ENCODE measurements at regions not wholly inside any gene's neighbourhood (a gene's known extent, or its start where the extent isn't known, plus 50 kb on each side); places are given as distances from the start of the nearest gene placed in this dataset.
"Not testable (repeated sequence)": the region's sequence is repeated elsewhere in the genome, so short reads cannot be mapped to it uniquely, and the experiment has no call there.

DNA sequence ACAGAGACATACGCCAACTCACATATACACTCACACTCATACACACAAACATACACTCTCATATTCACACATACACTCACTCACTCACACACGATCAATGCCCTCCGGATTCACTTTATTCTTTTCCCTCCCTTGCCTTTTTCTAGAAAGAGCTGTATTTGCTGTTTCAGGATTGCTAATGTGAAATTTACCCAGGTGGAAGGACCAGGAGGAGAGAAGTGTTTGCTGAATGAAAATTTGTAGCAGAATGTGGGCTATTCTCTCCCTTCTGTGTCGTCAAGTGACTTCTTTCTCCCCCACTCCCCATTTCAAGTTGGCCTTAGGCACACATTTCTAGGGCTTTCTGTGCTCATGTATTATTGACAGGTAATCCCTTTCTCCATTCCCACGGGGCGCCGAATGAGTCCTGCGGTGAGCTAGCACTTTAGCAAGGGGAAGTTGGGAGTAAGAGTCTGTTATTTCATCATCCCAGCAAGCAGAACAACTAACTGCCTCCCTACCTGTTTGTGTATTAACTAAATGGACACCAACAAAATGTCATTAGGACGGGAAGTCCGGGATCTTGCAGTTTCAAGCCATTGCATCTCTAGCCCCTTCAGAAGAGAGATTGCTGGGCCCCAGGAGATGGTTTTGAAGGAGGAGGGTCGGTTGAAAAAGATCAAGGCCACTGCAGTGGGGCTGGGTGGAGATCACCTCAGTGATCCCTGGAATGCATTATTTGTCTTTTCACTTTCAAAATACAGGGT lies 97.1 kb upstream of the TAF11L2 start:
- no peak for DNase-seq (ENCODE audit: low read depth)

DNA sequence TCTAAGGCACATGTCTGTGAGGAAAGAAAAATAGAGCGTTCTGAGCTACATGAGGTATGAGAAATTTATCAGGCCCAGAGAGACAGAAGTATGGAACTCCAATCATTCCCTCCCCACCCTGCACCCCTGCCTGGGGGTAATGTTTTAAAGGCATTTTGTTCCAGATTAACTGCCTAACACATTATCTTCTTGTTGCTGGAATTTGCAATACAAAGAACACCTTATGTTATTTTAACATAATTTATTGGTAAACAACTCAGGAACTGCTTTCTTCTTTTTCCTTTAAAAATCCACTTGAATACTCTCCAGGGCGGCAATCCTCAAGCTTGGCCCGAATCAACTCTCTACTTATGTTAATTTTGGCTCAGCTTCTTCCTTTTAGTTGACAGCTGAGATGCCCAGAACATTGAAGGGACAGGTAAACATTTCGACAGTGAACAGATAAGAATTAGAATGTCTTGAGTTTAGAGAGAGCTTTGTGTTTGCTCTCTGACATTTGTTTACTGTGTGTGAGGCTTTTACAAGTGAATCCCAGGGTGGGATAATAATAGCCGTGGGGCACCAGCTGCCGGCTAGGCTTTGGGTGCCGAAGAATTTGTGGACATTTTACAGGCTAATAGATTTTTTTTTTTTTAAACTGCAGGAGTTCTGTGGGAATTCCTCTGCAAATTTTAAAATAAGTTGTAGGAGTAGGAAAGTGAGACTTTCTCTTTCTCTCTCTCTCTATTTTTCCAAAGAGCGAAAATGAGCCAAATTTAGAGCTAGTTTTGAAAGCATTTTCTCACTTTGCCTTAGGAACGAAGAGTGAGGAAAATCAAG lies 96.4 kb upstream of the TAF11L2 start:
- DNase-seq (ENCODE audit: low read depth) = no peak

DNA sequence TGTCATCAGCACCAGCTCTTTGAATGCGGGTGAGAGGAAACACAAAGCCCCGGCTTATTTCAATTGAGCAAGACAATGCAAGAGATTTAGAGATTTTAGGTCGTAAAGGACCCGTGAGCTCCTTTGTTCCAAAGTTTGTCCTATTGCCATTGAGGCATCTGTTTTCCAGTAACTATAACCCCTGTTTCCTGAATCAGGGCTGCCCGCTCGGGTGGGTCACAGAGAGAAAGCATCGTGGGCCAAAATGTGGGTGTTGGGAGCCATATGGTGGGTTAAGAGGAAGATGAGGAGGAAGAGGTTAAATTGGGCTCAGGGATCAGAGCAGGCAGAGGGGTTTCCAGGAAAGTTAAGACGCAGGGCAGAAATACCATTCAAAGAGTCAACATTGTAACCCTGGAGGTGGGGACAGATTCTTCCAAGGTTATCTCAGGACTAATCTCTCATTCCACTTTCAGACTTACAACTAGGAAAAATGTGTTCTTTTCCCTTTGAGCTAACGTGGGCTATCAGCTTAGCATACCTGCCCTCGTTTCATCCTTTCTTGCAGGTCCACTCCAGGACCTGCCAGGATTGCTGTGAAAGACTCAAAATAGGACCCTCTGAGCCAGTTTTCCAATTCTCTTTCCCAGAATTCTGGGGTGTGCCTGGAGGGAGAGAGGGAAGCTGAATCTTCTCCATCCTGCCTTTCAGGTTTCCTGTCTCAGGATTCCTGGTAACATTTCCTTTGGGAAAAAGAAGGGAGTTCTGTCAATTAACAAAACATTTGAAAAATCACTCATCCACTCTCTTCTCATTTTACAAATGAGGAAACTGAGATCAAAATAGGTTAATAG lies 95.5 kb upstream of the TAF11L2 start:
- DNase-seq (ENCODE audit: low read depth) = no peak

DNA sequence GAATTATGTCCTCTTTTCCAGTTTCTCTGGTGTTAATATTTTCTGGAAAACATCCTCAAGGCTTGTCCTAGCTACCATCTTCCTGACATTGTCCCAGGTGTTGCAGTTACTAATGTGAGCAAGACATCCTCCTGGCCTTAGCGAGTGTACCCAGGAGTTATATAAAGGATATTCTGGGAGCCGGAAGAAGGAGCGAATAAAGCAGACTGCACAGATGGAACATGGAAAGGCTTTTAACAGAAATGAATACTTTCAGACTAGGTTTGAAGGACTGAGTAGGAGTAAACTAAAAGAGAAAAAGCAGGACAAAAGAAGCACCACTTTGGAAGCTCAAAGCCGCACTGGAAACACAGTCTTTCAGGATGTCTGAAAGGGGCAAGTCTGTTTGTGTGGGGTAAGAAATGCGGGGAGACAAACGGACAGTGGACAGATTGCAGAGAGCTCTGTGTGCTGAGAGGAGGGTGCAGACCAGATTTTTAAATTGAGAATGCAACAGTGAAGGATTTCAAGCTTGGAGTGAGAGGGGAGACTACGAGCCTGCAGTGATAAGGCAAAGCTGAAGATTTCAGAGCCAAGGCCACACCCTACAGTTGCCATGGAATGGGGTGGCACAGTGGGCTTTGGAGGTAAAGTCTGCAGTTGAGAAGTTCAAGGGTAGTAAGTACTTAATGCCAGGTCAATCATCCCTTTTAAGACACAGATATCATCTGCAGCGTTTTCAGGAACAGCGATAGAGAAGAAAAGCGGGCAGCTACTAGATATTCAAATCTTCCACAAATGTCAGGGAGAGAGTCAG lies 94.1 kb upstream of the TAF11L2 start:
- no peak for DNase-seq (ENCODE audit: low read depth)

DNA sequence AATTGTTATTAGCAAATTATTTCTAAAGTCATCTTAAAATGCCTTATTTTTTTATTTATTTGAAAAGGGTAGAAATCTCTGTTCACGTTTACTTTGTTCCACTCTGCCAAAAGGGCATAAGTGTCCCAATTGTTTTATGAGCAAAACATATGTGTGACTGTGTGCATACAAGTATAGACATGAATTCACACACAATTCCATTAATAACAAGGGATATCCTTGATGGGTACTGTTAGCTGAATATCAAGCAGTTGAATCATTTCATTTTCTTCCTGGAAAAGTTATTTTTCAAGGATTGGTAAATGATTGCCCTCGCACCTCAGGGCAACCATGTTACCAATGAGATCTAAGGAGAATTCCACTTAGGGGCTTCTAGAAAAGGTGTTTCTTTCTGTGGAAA lies 92.1 kb upstream of the TAF11L2 start:
- DNase-seq (ENCODE audit: low read depth) = no peak

DNA sequence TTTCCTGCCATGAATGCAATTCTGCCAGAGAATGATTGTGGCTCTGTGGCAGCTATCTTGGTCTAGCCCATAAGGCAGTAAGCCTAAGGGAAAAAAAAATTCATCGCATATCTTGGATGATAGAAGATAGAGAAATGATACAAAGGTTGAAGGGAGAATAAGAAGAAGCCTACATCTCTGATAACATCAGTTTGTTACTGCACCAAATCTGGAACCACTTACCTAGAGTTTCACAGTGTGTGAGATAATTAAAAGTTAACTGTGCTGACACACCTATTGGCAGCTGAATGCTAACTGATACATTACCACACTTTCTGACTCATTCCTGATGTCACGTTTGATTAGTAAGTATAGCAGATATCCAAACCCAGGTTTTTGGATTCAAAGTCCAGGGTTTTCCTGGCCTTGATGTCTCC lies 91.6 kb upstream of the TAF11L2 start:
- DNase-seq (ENCODE audit: low read depth) = no peak

DNA sequence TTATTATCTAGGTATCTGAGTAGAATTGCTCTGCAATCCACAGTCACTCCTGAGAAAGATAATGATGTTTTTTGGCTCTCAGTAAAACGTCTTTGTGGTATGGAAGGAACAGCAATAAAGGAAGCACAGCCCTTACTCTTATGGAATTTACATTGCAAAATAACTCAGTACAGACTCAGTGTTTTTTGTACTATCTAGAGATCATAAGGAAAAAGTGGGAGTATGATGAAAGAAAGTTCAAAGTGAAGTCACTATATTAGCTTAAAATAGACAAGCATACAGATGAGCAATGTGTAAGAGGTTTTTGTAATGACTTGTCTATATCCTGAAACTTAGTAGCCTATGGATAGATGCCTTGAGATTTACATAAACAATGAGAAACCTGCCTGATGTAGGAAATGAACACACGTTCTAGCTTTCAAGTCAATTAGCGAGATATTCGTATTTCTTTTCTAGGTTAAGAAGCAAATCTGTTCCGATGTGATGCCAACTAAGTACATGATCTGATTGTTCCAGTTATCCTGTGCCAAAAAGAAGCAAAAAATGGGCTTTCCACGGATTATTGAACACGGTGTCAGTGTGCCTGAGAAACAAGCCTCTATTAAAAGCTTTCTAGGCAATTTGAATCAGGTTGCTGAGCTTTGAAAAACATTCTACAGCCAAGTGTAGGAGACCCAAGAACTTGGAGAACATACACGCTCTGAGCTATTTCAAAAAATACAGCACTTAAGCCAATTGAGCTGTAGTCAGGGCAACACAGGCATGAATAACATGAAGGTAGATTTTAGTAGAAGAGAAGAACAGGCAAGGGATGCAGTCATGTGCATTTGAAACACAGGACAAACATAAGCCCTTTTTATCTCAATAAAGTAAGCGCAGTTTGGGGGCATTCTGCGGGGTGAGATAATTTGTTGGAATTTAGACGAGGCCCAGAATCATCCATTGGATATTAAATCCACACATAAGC lies 86.3 kb upstream of the TAF11L2 start:
- DNase-seq (ENCODE audit: low read depth) = no peak

DNA sequence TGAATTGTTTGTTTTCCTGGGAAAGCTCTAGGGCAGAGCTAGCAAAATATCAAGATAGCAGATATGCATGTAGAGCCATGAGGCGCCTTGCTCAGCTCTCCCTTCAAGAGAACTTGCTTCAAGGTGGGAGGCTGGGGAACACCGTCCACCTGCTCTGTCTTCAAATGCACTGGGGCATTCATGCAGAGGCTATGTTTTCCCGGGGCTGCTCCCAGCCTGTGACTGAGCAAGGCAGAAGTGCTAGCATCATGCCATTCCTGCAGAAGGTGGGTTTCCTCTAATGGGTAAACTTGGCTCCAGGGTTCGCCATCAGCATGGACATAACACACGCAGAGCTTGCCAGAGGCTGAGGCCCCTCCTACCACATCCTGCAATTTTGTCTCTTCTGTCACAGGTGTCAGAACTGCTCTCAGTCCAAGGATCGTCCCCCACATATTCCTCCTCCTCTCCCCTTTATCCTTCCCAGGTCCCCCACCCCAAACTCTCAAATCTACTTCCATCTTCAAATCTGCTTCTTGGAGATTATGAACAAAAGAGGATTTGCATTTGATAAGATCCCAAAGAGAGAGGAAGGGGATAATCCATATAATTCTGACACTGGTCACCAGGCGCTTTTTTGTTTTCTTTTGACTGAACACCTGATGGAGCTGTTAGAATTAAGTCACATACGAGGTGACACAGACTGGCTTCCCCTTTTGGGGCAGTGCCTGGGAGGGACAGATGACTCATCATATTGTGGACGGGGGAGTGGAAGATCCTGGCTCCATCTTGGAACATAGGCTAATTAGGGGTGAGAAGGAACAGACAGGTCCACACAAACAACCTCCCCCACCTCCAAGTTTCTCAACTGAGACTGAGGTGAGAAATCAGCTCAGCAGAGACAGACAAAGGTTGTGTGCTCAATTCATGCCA lies 85.0 kb upstream of the TAF11L2 start:
- DNase-seq (ENCODE audit: low read depth) = no peak

DNA sequence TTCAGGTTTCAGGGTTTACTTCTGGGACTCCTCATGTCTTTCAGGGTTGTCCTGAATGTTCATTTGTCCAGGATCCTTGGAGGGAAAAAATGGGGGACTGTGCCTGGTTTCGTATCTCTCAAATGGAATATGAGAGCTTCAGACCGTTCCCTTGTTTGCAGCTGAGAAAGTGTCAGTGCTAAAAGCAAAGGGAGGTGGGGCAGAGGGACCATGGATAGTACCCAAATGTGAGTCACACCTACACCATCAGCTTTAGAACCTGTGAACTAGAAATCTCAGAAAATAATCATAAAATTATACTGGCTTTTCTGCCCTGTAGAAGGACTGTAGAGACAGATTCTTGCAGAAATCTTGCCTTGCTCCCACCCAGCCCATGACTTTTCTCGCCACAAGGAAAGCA lies 84.3 kb upstream of the TAF11L2 start:
- no peak for DNase-seq (ENCODE audit: low read depth)

DNA sequence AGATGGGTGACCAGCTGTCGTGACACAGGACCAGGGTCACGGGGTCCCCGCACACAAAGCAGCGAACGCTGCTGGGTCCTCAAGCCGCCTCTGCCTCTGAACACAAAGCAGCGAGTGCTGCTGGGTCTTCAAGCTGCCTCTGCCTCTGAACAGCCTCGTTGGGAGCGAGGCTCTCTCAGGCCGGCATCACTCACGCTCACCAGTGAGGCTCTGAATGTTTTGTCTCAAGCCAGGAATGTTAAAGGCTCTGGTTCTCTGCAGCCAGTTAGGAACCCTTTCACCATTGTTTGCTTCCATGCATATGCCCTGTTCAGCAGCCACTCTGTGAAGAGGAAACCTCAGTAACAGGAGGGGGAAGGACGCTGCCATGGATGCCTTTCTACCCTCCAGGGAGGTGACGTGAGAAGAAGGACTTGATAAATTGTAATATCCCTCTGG lies 82.7 kb upstream of the TAF11L2 start:
- DNase-seq (ENCODE audit: low read depth) = no peak

DNA sequence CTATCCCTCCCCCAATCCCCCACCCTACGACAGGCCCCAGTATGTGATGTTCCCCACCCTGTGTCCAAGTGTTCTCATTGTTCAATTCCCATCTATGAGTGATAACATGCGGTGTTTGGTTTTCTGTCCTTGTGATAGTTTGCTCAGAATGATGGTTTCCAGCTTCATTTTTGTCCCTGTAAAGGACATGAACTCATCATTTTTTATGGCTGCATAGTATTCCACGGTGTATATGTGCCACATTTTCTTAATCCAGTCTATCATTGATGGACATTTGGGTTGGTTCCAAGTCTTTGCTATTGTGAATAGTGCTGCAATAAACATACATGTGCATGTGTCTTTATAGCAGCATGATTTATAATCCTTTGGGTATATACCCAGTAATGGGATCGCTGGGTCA lies 81.7 kb upstream of the TAF11L2 start:
- not testable (repeated sequence) for DNase-seq (ENCODE audit: low read depth)

DNA sequence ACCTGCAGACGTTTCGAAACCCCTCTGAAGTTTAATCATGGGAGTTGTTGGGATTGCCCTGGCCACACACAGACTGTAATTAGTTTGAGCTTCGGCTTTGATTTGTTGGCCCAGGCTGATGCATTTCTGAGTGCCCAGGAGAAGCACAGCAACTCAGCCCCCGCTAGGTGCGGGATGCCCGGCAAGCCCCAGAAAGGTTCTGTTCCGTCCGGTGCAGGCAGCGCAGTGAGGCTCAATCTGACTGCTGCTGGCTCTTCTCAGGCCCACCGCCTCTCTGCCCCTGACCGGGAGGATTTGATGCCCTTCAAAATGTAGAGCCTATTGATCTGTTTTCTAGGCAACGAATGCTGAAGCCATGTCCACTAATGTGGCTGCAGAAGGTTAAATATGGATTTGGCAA lies 73.4 kb upstream of the TAF11L2 start:
- DNase-seq (ENCODE audit: low read depth) = no peak

DNA sequence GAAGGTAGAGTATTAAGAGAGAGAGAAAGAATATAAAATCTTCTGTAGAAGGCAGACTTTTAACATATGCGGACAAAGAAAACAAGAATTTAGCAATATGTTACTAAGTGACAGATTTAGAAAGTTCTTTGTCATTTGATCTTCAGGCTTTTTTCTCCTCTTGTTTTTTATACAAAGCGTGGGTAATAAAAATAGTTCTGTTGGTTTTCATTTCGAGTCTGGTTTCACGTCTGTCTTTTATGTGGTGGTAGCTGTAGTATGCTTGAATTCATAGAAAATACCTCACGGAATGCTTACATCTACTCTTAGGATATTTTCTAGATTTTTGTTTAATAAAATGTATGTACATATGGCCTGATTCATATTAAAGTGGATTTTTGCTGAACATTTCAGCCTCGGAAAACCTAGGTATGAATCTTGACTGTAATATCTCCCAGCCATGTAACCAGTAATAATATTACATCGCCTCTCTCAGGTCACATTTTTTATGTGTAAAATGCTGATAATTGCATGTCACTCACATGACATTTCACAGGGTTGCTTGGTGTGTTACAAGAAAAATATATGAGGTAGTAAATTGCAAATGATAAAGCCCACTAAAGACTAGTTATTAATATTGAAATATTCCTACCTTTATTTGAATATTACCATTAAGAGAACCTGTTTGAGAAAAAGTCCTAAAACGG lies 72.5 kb upstream of the TAF11L2 start:
- no peak for DNase-seq (ENCODE audit: low read depth)

DNA sequence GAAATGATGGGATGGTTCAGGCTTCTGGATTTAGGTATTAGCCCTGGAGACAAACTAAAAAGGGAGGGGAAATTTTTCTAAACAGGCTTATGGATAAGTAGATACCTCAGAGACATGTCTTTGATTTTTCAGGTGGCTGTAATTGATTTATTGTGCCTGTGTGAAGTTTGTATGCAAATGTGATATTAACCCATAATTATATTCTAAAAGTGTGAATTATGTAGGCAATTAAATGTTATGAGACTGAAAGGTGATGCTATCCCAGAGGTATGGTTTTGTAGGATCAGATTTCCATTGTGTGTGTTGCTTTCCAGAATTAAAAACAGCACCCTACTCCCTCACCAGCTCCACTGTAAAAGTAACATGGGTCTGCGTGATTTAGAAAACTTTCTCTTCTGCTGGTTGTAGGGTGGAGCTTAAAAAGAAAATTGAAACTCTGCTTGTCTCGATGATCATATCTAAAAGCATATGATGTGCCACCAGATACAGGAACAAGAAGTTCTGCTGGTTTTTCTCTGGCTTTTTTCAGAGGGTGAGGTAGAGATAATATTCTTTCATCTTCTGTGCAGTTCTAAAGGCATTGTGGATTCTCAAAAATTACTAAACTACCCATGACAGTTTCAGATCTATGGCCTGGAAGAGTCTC lies 71.8 kb upstream of the TAF11L2 start:
- DNase-seq (ENCODE audit: low read depth) = no peak

DNA sequence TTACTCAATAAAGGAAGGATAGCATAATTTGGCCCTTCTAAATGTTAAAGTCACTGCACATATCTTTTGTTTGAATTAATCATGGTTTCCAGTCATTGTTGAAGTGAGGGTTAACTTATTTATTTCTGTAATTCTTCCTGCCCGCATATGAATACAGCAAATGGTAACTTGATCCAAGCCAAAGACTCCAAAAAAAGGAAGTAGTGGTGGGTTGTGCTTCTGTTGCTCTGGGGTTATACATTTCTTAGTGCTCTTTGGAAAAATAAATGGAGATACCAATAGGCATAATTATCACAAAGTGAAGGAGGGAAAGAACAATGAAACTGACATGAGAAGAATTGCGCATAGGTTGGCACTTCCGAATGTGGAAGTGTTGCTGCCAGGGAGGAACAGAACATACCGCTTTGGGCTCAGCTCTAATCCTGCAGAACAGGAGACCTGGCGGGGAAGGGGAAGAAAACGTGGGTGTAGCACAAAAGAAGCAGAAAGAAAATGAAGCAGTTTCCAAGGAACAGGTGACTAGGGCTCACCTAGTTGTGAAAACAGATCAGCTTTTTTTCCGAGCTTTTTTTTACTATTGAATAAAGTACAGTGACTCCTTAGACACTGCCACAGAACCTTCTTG lies 69.7 kb upstream of the TAF11L2 start:
- no peak for DNase-seq (ENCODE audit: low read depth)

DNA sequence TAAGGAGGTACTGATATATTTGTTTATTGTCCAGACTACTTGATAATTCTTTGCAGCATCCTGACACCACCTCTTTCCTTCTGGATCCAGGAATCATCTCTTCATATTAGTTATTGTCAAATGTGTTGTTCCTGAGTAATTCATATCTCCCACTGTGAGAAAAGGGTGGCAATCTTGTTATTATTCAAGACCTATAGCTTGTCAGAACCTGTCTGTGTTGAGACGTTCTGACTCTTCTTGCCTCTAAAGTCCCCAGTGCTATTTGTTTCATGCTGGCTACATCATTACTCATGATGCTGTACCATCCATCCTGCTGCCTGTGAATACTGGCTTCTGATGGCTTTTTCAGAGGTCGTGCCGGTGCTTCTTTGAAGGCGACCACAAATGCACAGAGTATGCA lies 68.7 kb upstream of the TAF11L2 start:
- DNase-seq (ENCODE audit: low read depth) = no peak

DNA sequence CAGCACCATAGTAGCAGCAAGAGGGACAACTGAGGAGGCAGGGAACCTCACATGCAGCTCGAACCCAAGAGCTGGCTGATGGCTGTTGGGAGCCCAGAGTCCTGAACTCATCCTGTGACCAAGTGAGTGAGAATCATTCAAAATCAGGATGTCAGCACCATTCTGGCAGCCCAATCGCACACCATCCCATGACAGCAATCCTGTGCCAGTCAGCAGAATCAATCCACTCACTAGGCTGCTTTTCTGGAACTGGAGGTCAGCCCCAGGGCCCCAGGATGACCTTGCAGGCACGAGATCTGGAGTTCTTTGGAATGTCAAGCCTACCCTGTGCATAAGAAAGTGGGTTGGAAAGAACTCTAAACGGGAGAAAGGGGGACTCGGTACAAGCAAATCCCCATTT lies 67.8 kb upstream of the TAF11L2 start:
- DNase-seq (ENCODE audit: low read depth) = no peak

Measured in stromal cell of bone marrow (primary cell).